COLO668 (cell line): ENCODE measurements at regions not wholly inside any gene's neighbourhood (a gene's known extent, or its start where the extent isn't known, plus 50 kb on each side); places are given as distances from the start of the nearest gene placed in this dataset.

Experiments
- DNase-seq: peaks from one replicate; lab custom pipeline; 2025; ENCODE audit not compliant: unreplicated experiment; lab: John Stamatoyannopoulos, UW

DNA sequence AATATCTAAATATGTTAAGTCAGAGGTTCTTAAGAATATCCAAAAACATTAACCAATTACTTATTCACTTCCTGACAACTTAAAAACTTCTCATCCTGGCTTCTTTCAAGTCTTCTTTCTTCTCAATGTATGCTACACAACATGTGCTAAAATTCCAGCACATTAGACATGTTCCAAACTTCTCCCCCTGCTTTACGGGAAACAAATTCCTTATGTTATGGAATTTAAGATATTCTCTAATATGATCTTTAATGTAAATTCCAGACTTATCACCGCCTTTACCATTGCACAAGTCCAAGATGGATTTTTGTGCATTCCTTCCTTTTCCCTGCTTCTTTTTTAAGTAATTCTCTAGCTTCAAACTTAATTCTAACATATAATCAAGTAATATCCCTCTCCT is 964.5 kb upstream of the CHORDC1 start:
- no peak for DNase-seq

DNA sequence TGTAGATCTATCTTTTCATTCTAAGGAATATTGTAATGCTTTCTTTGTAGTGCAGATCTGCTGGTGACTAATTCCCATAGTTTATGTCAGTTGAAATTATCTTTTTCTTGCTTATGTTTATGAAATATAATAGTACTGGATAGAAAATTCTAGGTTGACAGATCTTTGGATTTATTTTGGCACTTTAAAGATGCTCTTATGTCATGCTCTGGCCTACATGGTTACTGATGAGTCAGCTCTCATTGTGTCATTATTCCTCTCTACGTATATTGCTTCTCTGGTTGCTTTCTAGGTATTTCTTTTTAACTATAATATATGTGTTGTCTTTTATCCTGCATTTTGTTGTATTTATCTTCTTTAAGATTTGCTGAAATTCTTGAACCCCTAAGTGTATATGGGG is 955.5 kb upstream of the CHORDC1 start:
- no peak for DNase-seq

DNA sequence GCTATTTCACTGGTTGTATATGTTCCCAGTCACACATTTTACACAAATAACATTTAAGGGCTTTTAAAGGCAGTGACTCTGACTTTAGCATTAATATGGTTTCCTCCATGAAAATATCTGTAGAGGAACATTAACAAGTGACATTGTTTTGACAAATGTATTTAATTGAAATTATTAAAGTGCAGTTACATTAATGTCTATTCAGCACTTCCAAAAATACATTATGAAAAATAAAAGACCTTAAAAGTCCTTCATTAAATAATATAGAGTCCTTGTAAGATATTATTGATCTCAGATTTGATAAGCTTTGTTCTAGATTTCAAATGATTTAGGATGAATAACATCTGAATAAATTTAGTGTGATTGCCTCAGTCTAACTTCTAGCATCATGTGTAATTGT is 951.9 kb upstream of the CHORDC1 start:
- no peak for DNase-seq

DNA sequence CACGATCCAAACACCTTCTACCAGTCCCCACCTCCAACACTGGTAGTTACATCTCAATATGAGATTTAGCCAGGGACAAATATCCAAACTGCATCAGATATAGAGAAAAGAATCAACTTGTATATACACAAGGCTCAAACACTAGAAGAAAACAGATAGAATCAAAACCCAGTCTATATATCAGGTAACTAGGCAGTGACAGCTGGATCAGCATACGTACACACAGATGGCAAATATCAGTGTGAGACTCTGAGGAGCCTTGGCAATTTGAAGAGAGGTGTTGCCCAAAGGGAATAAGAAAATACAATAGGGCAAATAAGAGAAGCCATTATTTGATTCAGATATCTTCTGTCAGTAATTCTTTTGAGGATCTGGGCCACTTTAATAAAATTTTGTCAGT is 951.3 kb upstream of the CHORDC1 start:
- no peak for DNase-seq

DNA sequence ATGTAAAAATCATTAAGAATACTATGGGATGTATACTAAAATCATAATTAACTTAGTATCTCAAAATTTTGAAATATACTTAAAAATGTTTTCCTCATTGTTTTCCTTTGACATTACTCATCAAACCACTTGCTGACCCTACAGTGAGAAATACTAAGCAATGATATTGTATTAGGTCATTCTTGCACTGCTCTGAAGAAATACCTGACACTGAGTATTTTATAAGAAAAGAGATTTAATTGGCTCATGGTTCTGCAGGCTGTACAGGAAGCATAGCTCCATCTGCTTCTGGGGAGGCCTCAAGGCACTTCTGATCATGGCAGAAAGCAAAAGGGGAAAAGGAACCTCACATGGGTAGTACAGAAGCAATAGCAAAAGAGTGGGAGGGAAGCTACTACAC is 950.9 kb upstream of the CHORDC1 start:
- no peak for DNase-seq

DNA sequence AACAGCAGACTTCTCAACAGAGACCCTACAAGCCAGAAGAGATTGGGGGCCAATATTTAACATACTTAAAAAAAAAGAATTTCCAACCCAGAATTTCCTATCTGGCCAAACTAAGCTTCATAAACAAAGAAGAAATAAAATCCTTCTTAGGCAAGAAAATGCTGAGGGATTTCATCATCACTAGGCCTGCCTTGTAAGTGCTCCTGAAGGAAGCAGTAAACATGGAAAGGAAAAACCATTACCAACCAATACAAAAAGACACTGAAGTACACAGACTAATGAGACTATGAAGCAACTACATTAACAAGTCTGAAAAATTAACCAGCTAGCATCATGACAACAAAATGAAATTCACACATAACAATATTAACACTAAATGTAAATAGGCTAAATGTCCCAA is 947.9 kb upstream of the CHORDC1 start:
- DNase-seq = no peak

DNA sequence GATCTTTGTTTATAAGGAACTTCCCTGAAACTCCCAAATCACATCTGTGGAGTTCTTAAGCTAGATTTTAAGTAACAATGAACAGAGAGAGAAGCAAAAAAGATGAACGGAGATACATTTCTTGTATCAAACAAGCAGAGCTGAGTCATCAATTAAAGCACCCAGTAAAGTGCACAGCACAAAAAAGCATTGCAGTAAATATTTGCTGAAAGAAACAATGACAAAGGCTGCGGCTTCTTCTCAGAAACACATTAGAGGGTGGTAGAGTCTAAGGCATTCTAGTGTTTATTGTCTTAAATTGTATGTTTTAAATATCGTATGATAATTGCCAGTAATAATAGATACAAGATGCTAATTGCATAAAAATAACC is 941.6 kb upstream of the CHORDC1 start:
- no peak for DNase-seq

DNA sequence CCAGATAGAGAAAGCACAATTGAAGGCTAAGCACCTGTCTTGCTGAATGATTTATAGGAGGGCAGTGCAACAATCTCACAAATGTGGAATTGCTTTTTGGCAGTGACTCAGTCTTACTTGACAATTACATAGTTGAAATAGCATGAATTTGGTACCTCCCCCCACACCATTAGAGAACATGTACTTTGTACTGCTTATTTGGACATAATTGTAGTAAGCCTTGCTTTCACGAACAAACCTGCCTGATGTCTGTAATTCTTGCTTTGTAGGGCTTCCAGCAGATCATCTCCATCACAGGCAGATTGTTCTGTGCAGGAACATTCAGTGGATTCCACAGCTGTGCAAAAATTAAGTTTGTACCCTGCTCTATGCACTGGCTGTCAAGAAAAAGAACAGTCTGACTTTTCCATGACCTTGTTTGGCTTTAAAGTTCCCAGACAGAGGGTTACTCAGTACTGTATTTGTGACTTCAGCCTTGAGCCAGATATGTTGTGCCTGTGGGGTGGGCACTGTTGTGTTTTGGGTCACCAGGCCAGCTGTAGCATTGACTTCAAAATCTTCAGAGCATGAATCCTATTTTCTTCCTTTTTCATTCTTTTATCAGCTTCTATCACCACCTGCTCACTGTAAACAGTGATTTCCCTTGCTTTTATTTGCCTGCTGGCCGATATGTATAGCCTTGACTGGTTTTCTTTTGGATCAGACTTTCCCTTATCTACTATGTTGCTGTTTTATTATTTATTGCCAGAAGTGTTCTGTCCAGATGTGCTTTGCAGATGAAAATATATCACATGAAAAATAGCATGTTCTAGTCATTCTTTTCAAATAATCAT is 941.0 kb upstream of the CHORDC1 start:
- no peak for DNase-seq

DNA sequence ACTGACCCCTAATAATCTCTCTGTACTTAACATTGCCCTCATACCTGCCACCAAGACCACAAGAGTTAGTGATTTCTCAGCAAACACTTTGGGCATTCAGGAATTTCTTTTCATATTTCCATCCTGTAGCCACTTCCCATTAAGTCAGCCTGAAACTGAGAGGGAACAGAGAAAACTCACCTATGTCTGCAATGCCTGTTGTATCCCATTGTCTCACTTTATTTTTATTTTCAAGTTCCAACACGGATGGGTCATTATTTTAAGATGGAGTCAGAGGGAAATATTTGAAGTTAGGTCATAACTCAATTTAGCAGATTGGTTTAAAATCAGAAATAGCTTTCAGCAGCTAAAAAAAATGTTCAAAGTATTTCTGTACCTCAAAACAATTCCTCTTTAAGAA is 937.8 kb upstream of the CHORDC1 start:
- DNase-seq = no peak

DNA sequence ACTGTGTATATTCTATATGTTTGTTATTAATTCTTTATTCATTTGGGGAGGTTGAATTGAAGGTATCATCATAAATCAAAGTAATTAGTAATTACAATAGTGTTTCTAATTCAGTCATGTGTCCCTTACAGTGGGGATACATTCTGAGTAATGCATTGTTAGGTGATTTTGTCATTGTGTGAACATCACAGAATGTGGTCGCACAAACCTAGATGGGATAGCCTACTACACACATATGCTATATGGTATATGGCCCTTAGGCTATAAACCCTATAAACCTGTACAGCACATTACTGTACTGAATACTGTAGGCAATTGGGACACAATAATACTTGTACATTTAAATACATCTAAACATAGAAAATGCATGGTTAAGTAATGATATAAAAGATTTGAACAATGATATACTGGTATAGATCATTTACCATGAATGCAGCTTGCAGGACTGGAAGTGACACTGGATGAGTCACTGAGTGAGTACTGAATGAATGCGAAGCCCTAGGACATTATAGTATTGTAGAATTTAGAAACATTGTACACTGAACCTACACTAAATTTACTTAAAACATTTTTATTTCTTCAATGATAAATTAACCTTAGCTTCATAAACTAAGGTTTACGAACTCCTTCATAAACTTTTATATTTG is 936.2 kb upstream of the CHORDC1 start:
- no peak for DNase-seq

DNA sequence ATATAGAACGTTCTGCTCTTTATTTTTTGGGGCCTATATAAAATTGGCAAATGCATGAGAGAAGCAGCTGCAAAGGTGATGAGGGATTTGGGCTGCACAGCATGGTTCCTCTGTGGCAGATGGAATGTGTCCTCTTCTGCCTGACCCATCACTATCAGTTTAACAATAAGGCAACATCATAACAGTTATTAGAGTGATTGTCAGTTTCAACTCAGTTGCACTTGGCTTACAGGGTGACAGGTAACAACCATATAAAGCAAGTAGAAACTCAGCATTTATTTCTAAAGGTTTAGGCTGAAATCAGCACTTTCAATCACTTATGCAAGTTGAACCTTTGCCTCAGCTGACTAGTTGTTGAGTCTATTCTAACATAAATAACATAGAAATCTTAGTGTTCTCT is 935.4 kb upstream of the CHORDC1 start:
- no peak for DNase-seq

DNA sequence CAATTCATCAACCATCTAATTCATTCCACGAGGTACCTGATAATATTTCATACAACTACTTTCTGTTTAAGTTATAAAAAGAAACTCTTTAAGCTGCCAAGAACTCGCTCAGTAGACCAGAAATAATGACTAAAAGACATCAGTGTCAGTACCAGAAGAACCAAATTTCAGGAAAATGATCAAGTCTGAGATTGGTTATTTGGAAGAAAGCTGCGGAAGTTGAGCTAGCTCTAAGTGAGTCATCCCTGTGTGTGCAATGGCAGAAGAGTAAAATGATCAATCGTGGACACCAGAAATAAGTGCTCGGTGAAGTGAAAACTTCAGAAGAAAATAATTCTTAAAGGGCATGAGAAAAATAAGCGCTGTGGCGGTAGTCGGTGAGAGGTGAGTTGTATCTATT is 933.2 kb upstream of the CHORDC1 start:
- no peak for DNase-seq

DNA sequence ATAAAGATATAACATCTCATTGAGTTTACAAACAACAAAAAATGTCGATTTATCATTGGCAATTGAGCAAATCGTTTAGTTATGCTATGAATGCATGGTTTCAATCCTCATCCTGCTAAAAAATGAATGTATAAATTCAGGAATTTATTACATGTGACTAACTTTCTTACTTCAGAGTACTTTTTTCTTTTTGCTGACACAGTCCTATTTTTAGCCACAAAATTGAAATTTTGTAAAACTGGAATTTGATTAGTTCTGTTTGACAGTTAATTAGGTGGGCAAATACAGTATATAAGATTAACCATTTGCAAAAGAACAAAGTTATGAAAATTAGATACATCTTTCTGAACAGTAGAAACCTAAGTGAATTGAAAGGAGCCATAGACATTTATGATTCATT is 925.0 kb upstream of the CHORDC1 start:
- no peak for DNase-seq

DNA sequence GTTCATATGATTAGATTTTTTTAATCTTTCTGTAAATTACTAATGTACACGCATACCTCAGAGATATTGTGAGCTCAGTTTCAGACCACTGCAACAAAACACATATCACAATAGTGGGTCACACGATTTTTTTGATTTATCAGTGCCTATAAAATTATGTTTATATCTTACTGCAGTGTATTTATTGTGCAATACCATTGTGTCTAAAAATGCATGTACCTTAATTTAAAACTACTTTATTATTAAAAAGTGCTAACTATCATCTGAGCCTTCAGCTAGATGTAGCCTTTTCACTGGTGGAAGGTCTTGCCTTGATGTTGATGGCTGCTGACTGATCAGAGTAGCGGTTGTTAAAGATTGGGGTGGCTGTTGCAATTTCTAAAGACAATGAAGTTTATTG is 918.8 kb upstream of the CHORDC1 start:
- DNase-seq = no peak

DNA sequence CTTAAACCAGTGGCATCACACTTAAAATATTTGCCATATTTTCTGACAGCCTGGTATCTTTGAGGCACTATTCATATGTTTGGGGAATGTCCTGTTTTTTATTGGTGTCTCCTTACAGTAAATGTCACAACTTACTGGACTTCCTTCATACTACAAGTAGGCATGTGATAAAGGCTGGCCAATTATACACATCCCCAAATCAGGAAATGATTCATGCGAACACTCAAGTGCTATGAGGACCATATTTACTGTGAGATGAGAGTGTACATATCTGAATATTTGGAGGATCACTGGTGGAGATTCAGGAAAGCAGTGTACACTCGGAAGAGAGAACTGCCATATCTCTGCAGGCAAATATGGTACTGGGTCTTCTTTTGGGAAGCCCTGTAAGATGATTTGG is 913.8 kb upstream of the CHORDC1 start:
- DNase-seq = no peak

DNA sequence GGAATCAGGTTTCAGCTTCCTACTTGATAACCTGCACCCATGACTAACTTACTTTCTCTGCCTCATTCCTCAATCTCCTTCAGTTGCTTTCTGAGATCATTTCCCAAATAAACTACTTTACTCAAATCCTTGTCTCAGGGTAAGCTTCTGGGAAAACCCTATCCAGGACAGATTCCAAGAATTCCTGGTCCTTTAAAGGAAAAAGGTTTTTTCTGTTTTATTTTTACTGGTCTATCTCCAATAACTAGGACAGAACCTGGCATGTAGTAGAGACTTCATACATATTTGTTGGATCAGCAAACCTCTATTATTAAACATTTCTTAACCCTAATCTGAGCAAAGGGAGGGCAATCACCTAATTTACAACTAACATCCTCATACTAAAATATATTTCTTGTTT is 910.5 kb upstream of the CHORDC1 start:
- no peak for DNase-seq

DNA sequence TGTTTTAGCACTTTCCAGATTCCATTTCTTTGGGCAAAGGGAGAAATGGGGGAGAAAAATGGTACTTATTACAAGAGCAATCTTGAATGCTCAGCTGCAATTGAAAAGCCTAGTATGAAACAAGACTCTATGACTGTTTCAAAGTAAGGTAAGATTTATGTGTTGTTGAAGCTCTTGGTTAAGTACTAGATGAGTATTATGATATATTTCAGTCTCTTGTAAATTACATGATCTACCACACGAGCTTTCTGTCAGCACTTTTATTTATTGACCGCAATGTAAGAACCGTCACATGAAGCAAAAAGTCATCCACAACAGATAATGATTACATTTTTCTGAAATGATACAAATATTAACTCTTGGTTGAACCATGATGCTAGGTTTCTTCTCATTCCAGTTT is 906.7 kb upstream of the CHORDC1 start:
- no peak for DNase-seq

DNA sequence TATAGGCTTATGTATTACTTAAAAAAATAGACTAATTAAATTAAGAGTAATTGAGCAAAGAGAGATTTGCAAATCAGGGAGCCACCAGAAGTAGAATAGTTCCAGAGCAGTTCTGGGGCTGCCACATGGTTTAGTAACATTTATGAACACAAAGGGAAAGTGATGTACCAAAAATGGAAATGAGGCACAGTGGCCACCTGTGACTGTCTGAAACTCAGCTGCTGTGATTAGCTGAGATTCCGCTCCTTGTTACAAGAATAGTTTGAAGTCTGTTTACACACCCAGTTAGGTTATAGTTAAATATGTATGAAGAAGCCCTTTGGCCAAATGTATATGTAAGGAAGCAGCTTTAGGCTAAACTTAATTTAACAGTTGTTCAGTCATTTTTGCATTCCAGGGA is 901.5 kb upstream of the CHORDC1 start:
- DNase-seq = no peak

DNA sequence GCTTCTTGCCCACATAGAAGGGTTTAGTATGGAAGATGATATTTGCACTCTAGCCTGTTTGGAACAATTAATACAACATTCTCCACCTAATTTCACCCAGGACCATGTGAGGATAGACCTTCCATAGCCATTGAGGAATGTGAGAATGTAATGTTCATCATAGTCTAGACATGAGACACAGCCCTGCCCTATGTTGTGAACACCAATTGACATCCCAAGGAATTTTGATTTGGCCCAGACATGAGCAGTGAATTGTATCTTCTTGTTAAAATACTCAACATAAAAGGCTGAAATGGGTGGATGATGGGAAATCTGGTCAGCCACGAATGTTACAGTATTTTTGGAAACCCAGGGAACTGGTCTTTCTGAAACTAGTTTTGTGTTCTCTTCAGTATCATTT is 892.3 kb upstream of the CHORDC1 start:
- DNase-seq = no peak

DNA sequence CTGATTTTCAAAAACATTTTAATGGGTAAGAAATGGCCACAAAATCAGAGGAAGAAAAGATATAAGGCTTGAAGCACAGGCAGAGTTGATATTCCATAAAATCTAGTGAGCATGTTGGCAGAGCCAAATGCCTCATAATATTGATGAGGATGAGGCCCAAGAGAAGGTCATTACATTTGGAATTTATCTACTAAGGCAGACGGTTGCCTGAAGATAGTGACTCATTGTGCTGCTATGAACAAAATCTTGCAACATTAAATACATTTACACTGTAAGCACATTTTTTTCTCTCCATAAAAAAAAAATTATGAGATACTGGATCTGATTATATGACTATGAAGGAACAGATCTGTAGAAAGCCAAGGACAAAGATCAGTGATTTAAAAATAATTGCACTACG is 881.4 kb upstream of the CHORDC1 start:
- no peak for DNase-seq

DNA sequence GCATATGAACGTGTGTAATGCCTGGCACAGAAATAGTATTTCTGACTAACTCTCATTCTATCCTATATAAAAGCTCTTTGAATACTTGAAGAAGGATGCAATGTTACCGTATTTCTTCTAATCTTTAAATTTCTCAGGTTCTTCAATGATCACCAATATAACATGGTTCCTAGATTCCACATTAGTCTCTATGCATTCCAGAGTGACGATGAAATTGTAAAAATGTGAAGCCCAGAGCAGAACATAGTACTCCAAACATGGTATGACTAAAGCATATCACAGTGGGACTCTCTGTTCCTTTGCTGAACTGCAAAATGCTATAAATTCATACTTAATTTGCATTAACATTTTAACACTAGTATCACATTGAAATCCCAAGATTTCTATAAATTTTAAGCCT is 877.6 kb upstream of the CHORDC1 start:
- no peak for DNase-seq

DNA sequence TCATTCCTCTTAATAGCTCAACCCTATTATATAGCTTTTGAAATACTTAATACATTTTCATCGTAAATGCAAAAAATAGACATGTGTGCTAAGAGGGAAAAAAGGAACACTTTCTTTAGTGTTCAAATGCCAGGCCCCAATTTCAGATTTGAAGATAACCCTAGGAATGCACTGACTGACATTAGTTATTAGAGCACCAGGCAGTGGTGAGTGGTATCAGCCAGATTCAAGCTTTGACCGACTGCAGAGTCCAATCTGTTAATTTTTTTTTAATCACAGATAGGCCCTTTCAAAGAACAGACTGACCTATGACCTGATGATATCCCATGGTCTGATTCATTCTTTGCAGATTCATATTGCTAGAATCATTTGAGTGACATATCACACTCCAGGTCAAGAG is 874.2 kb upstream of the CHORDC1 start:
- DNase-seq = no peak

DNA sequence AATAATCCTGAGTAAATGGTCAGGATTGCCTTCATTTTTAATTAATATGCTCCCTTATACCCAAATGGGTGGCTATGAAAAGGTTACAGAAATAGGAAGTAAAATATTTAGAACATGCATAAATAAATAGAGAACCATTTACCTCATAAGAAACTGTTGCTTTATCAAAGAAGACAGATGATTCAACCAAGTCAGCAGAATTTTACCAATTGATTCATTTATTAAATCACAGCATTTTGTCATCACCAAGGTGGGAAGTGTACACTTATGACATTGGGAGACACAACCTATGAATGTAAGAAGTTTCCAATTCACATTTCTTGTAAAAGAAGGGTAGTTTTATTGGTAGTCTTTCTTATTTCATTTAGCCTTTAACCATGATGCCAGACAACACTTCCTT is 870.3 kb upstream of the CHORDC1 start:
- DNase-seq = no peak
